Astrocyte of the cerebellum (primary cell): ENCODE measurements at regions not wholly inside any gene's neighbourhood (a gene's known extent, or its start where the extent isn't known, plus 50 kb on each side); places are given as distances from the start of the nearest gene placed in this dataset.
"Not testable (repeated sequence)": the region's sequence is repeated elsewhere in the genome, so short reads cannot be mapped to it uniquely, and the experiment has no call there.

Experiments used
- DNase-seq: peaks from one replicate; pipeline ENCODE4 v3.0.0-alpha.2; 2011; ENCODE audit warnings: low read depth
- H3K4me3 ChIP-seq: 2 replicates; pipeline ENCODE4 v1.5.1; 2011; ENCODE audit warnings: mild to moderate bottlenecking, low read depth, low read length, moderate library complexity
- in situ Hi-C: cut with HindIII; loops from 2 replicates; pipeline ENCODE4 v1.10.0; 2017; ENCODE audit warnings: low sequenced_read_pairs
- TF ChIP-seq, protein P1 (sequence below): IDR thresholded peaks from 2 replicates; pipeline ENCODE4 v1.5.1; 2012; ENCODE audit warnings: low read length, low read depth, moderate library complexity, mild to moderate bottlenecking; ENCODE audit errors: missing control alignments

DNA sequence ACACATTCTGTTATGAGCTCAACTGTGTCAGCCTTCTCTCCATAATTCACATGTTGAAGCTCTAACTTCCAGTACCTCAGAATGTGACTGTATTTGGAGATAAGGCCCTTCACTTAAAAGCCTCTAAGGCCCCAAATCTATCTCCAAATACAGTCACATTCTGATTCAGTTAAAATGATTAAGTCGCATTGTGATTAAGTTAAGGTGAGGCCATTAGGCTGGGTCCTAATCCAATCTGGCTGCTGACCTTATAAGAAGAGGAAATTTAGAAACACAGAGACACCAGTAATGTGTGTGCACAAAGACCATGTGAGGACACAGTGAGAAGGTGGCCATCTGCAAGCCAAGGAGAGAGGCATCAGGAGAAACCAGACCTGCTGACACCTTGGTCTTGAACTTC lies 141.6 kb downstream of the GXYLT1 start:
- no peak for DNase-seq

DNA sequence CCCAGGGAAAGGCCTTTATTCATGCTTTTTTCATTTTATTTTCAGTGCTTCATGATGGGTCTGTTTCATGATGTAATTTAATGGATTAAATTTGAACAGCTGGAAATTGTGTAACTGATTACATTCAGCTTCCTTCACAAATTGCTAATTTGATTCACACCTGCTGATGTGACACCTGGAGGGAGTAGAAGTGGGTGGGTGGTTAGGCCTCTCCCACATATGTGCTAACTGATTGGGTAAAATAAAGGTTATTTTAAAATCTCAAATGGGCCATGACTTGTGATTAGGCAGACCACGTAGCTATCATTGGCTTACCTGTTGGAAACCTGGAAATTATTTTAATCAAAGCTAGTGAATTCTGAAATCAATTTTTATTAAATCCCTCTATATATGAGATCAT lies 142.1 kb downstream of the GXYLT1 start:
- DNase-seq: no peak
- in situ Hi-C loops: no loop called here
- TF ChIP-seq, protein P1, sequence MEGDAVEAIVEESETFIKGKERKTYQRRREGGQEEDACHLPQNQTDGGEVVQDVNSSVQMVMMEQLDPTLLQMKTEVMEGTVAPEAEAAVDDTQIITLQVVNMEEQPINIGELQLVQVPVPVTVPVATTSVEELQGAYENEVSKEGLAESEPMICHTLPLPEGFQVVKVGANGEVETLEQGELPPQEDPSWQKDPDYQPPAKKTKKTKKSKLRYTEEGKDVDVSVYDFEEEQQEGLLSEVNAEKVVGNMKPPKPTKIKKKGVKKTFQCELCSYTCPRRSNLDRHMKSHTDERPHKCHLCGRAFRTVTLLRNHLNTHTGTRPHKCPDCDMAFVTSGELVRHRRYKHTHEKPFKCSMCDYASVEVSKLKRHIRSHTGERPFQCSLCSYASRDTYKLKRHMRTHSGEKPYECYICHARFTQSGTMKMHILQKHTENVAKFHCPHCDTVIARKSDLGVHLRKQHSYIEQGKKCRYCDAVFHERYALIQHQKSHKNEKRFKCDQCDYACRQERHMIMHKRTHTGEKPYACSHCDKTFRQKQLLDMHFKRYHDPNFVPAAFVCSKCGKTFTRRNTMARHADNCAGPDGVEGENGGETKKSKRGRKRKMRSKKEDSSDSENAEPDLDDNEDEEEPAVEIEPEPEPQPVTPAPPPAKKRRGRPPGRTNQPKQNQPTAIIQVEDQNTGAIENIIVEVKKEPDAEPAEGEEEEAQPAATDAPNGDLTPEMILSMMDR: no peak
- H3K4me3 ChIP-seq: no peak overlapping the region

More for the DNA sequence above, 141.6 kb downstream of the GXYLT1 start:
- no peak overlapping the region for H3K4me3 ChIP-seq
- TF ChIP-seq, protein P1: no peak
- in situ Hi-C loops: no loop called here

DNA sequence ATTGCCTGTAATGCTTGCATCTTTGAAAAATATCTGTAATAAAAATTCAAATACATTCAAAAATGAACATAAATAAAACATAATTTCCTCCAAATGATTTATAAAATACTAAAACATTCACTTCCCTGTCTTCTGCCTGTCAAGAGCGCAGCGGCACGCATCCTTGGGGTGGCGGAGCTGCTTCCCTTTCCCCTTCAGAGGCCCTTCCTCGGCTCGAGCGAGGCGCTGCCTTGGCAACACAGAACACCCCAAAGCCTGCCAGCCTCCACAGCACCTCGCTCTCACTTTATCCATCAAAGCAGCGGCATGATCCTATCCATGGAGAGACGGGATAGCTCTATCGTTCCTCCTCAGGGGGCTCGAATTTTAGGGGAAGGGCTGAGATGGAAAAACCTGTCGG lies 146.2 kb downstream of the GXYLT1 start:
- TF ChIP-seq, protein P1: no peak
- DNase-seq: no peak
- in situ Hi-C loops: no loop called here
- H3K4me3 ChIP-seq: no peak overlapping the region

DNA sequence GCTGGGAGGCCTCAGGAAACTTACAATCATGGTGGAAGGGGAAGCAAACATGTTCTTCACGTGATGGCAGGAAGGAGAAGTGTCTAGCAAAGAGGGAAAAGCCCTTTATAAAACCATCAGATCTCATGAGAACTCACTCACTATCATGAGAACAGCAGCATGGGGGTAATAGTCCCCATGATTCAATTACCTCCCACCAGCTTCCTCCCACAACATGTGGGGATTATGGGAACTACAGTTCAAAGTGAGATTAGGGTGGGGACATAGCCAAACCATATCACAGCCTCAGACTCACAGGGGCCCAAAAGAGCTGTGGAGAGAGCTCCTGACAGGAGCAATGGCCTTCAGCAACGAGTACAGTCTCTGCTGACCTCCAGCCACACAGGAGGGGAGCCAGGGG lies 151.4 kb downstream of the GXYLT1 start:
- H3K4me3 ChIP-seq: no peak overlapping the region
- DNase-seq: no peak
- TF ChIP-seq, protein P1: no peak
- in situ Hi-C loops: no loop called here

DNA sequence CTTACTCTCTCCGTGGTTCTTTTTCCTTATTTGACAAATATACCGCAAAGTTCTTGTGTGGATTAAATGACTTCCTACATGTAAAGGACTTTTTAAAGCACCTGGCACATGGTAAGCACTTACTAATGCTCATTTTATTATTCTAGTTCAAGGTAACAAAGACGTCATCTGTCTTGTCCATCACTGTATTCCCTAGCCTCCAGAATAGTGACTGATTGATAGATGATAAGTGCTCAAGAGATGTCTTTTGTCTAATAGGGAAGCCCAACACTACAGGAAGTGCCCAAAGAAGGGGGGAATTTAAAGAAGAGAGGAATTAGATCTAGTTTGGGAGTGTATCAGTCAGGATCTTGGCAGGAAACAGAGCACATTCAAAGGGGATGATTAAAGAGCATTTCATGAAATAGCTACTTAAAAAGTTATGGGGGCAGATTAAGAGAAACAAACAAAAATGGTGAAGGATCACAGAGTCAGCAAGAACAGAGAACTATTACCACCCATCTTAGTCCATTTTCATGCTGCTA lies 151.9 kb downstream of the GXYLT1 start:
- TF ChIP-seq, protein P1: no peak
- in situ Hi-C loops: no loop called here
- no peak overlapping the region for H3K4me3 ChIP-seq
- DNase-seq: no peak

DNA sequence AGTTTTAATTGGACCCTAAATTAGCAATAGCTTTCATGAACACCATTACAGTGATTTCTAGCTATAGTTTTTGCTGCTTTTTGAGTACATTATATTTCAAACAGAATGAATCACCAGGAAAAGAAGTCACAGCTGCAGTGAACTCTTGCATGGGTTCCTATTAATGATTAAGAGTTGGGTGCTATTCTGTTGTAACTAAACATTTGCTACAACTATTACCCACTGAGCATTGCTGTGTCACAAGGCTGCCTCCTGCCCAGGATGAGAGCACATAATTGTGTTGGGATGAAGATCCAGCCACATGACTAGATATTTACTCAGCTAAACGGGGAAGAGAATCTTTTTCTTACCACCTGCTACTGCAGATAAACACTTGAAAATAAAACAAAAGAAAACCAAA lies 152.7 kb downstream of the GXYLT1 start:
- H3K4me3 ChIP-seq: no peak overlapping the region
- no peak for DNase-seq
- in situ Hi-C loops: no loop called here
- TF ChIP-seq, protein P1: no peak

DNA sequence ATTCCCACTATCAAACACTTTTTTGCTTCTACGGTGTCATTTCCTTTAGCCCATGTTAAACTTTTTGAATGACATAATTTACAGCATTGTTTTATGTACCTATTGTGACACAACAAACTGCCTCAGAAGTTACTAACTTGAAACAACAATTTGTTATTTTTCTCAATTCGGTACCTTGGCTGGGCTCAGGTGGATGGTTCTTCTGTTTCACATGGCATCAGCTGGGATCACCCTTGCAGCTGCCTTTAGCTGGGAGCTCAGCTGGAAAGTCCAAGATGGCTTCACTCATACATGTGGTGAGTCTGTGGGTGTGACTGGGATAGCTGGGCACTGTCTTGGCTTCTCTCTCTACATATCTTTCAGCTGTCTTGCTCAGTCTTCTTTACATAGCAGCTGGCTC lies 156.0 kb downstream of the GXYLT1 start:
- TF ChIP-seq, protein P1: no peak
- no peak for DNase-seq
- in situ Hi-C loops: no loop called here
- H3K4me3 ChIP-seq: no peak overlapping the region

DNA sequence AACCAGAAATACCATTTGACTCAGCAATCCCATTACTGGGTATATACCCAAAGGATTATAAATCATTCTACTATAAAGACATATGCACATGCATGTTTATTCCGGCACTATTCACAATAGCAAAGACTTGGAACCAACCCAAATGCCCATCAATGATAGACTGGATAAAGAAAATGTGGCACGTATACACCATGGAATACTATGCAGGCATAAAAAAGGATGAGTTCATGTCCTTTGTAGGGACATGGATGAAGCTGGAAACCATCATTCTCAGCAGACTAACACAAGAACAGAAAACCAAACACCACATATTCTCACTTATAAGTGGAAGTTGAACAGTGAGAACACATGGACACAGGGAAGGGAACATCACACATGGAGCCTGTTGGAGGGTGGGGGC lies 158.2 kb downstream of the GXYLT1 start:
- DNase-seq, H3K4me3 ChIP-seq, in situ Hi-C loops: not testable (repeated sequence)
